Ovary (tissue), 7 donors: ENCODE measurements at regions not wholly inside any gene's neighbourhood (a gene's known extent, or its start where the extent isn't known, plus 50 kb on each side); places are given as distances from the start of the nearest gene placed in this dataset.

Experiments used
- DNase-seq, 5 donors: peaks; one replicate each; pipeline ENCODE4 v3.0.0-alpha.2; 2019 to 2020
- H3K27ac ChIP-seq, 2 donors: fragments of 200-600 bp; one replicate each; pipeline versions ENCODE4 v1.5.1 to v1.8.0; 2019 to 2022
- H3K27me3 ChIP-seq: fragments of 200-600 bp; one replicate; pipeline ENCODE4 v1.8.0; 2022
- H3K36me3 ChIP-seq: fragments of 200-600 bp; sonication (generic); one replicate; pipeline ENCODE4 v1.5.1; 2019
- H3K4me1 ChIP-seq: one replicate; pipeline ENCODE4 v1.8.1; 2013; ENCODE audit warnings: mild to moderate bottlenecking, moderate library complexity; ENCODE audit not compliant: insufficient read depth
- H3K4me3 ChIP-seq: fragments of 200-600 bp; sonication (generic); one replicate; pipeline ENCODE4 v1.5.1; 2017
- H3K9me3 ChIP-seq, 2 donors: fragments of 200-600 bp in 1 of 2; sonication (generic) in 1 of 2; one replicate each; pipeline versions ENCODE4 v1.5.1 to v1.8.1; 2013 to 2019; ENCODE audit warnings: mild to moderate bottlenecking in 1 of 2, moderate library complexity in 1 of 2
- CTCF ChIP-seq, 3 donors: fragments of 450-650 bp in 2 of 3; fragments of 200-600 bp in 1 of 3; IDR thresholded peaks; one replicate each; pipeline versions ENCODE4 v1.5.1 to v1.8.0; 2016 to 2022; ENCODE audit warnings: antibody characterized with exemption in 3 of 3, mild to moderate bottlenecking in 1 of 3
- EP300 ChIP-seq: sonication (generic); formaldehyde crosslinking; IDR thresholded peaks from one replicate; pipeline ENCODE4 v1.6.1; 2017; ENCODE audit warnings: antibody characterized with exemption
- POLR2A ChIP-seq: fragments of 450-650 bp; IDR thresholded peaks from one replicate; pipeline ENCODE4 v1.6.1; 2017; ENCODE audit warnings: antibody characterized with exemption, mild to moderate bottlenecking, moderate library complexity
- WGBS, 3 donors: extraction: QIAGEN DNeasy Blood & Tissue Kit in 1 of 3; methylation state at CpG; one replicate each; pipeline versions ENCODE4 v1.1.5 to v1.1.7; 2013 to 2017; 5-methylcytosine and 5-hydroxymethylcytosine counted together
- intact Hi-C, 4 donors: fragments of 100-400 bp; cut with DNase I; formaldehyde crosslinking; loops; one replicate each; pipeline versions ENCODE4 v1.11.0 to v1.15.1; 2022 to 2023
- donor health status: DM: no; HTN: no; CAD: no; lungs with moderate emphysema.
- donor health status: DM: no; HTN: no; CAD: no.
- donor health status: Bipolar disorder and iron deficiency.
- donor health status: DM: no; HTN: no; CAD: no.
- donor health status: DM: yes; HTN: yes; CAD: no.

- H3K27me3 ChIP-seq: no peaks in the 10 kb centered on the region
- TF ChIP-seq POLR2A: no peak
- no peak for TF ChIP-seq CTCF (IDR thresholded peaks at IDR 0.05)
- H3K9me3 ChIP-seq: no peaks in the 10 kb centered on the region
- no peaks in the 10 kb centered on the region for H3K4me1 ChIP-seq
- no peak overlapping the region for H3K4me3 ChIP-seq
- DNase-seq: no peak
- H3K36me3 ChIP-seq: no peaks in the 10 kb centered on the region
- whole genome bisulfite sequencing, 3 donors: 37 to 52% (median 42%) methylated on average over 3 of the region's 3 CpGs
- H3K27ac ChIP-seq: no peak overlapping the region
- intact Hi-C loops: no loop called here
Observed at GRCh38 chr12:127749416-127749815, 517.6 kb upstream of the TMEM132C start.

- no peaks in the 10 kb centered on the region for H3K27me3 ChIP-seq
- intact Hi-C loops: no loop called here
- H3K4me3 ChIP-seq: no peak overlapping the region
- no peaks in the 10 kb centered on the region for H3K36me3 ChIP-seq
- 13 to 18% (median 17%) methylated on average over 8 of the region's 8 CpGs for WGBS, 3 donors
- no peaks in the 10 kb centered on the region for H3K4me1 ChIP-seq
- TF ChIP-seq POLR2A (no peak), EP300 (no peak), CTCF (IDR thresholded peaks at IDR 0.05) (no peak)
- H3K9me3 ChIP-seq: no peaks in the 10 kb centered on the region
- no peak overlapping the region for H3K27ac ChIP-seq
- DNase-seq: no peak
Observed at GRCh38 chr12:127750076-127750840, 516.7 kb upstream of the TMEM132C start.

- TF ChIP-seq POLR2A: no peak
- no peak for TF ChIP-seq CTCF (IDR thresholded peaks at IDR 0.05)
- TF ChIP-seq EP300: no peak
- intact Hi-C loops: no loop called here
- no peaks in the 10 kb centered on the region for H3K4me1 ChIP-seq
- H3K4me3 ChIP-seq: no peak overlapping the region
- no peaks in the 10 kb centered on the region for H3K36me3 ChIP-seq
- 12 to 45% (median 13%) methylated on average over 1 of the region's 1 CpG for WGBS, 3 donors
- no peaks in the 10 kb centered on the region for H3K27me3 ChIP-seq
- H3K27ac ChIP-seq: no peak overlapping the region
- no peak for DNase-seq
- no peaks in the 10 kb centered on the region for H3K9me3 ChIP-seq
Observed at GRCh38 chr12:127752802-127753201, 514.2 kb upstream of the TMEM132C start.

GRCh38 chr12:127760357-127760756, 506.6 kb upstream of the TMEM132C start:
- no peak overlapping the region for H3K4me3 ChIP-seq
- no peak overlapping the region for H3K27ac ChIP-seq
- 93 to 96% (median 94%) methylated on average over 14 of the region's 14 CpGs for WGBS, 3 donors
- no peak for DNase-seq
- TF ChIP-seq CTCF (IDR thresholded peaks at IDR 0.05) (no peak), EP300 (no peak), POLR2A (no peak)
- H3K4me1 ChIP-seq: no peaks in the 10 kb centered on the region
- intact Hi-C loops: no loop called here
- no peaks in the 10 kb centered on the region for H3K27me3 ChIP-seq
- H3K9me3 ChIP-seq: no peaks in the 10 kb centered on the region
- no peaks in the 10 kb centered on the region for H3K36me3 ChIP-seq
